ENCODE measurements at regions not wholly inside any gene's neighbourhood (a gene's known extent, or its start where the extent isn't known, plus 50 kb on each side); places are given as distances from the start of the nearest gene placed in this dataset.
"Not testable (repeated sequence)": the region's sequence is repeated elsewhere in the genome, so short reads cannot be mapped to it uniquely, and the experiment has no call there.

GRCh38 chr7:96829121-96829520, 119.5 kb upstream of the SEM1 start:
- not testable (repeated sequence) for DNase-seq

- DNase-seq = no peak
These were observed 121.8 kb upstream of the SEM1 start for GRCh38 chr7:96831446-96831845.

GRCh38 chr7:96832092-96832662, 122.5 kb upstream of the SEM1 start:
- no peak for DNase-seq

GRCh38 chr7:96833676-96834453, 124.2 kb upstream of the SEM1 start:
- no peak for DNase-seq

GRCh38 chr7:96836456-96836855, 126.8 kb upstream of the SEM1 start:
- DNase-seq = no peak

GRCh38 chr7:96837593-96837992, 127.9 kb upstream of the SEM1 start:
- DNase-seq = peak in 1 of 2 experiments; percentile 8

- DNase-seq = no peak
These were observed 128.8 kb upstream of the SEM1 start for GRCh38 chr7:96838481-96838880.

- no peak for DNase-seq
These were observed 145.5 kb upstream of the SEM1 start for GRCh38 chr7:96855139-96855538.

DNA sequence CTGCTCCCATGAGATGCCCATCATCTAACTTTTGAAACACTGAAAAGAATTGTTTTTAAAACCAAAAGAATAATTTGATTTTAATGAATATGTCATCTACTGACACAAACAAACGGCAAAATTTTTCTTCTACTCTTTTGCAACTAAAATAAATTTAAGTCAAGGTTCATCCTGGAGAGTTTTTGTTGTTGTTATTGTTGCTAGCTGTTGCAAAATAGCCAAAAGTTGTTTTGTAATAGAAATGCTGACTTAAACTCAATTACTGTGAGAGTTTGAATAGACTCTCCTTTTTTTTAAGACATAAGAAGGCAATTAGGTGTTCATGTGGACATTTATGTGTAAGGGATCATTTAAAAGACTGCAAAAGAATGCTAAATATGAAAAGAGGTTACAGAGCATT, 146.0 kb upstream of the SEM1 start:
- no peak for DNase-seq

DNA sequence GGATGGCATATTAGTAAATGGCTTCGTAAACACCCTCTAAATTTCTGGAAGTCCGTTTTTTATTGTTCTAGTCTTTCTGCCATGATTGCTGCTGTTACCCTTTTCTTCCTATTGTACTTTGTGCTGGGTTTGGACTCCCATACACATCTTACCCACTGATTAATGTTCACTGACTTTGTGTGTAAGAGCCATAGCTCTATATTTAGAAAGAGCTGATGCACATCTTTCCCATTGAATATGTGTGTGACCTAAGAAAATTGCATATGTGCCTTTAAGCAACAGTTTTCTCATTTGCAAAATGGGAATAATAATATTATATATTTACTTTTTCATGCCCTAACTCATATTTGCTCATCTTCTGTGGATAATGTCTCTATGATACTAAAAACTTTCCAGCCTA, 135.8 kb upstream of the DLX6 start:
- no peak for DNase-seq

GRCh38 chr7:96870185-96870584, 135.2 kb upstream of the DLX6 start:
- DNase-seq = no peak

GRCh38 chr7:96870934-96871333, 134.4 kb upstream of the DLX6 start:
- DNase-seq = no peak

GRCh38 chr7:96887426-96887825, 117.9 kb upstream of the DLX6 start:
- DNase-seq = no peak

DNA sequence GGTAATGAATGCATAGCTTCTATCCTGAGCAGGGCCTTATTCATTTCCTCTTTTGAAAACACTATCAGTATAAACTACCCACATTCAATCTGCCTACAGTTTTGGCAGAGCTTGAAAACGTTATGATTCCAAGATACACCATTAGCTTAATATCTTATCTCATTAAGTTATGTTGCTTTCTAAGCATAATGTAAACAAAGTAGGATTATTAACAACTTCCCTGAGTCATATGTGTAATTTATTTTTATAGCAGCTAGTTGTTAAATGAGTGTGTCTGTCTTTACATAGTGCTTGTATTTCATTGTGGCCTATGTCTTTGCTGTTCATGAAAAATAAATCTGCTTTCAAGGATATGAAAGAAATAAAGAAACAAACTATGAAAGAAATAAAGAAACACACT, 106.2 kb upstream of the DLX6 start:
- no peak for DNase-seq

GRCh38 chr7:96901822-96902445, 103.4 kb upstream of the DLX6 start:
- no peak for DNase-seq

- DNase-seq = no peak
These were observed 101.4 kb upstream of the DLX6 start for GRCh38 chr7:96903906-96904305.

GRCh38 chr7:96910486-96910885, 94.9 kb upstream of the DLX6 start:
- DNase-seq = peak in 1 of 2 experiments; percentile 6

- DNase-seq = no peak
These were observed 90.3 kb upstream of the DLX6 start for GRCh38 chr7:96915029-96915428.

- no peak for DNase-seq
These were observed 85.3 kb upstream of the DLX6 start for GRCh38 chr7:96920064-96920463.

- no peak for DNase-seq
These were observed 84.6 kb upstream of the DLX6 start for GRCh38 chr7:96920713-96921112.

DNA sequence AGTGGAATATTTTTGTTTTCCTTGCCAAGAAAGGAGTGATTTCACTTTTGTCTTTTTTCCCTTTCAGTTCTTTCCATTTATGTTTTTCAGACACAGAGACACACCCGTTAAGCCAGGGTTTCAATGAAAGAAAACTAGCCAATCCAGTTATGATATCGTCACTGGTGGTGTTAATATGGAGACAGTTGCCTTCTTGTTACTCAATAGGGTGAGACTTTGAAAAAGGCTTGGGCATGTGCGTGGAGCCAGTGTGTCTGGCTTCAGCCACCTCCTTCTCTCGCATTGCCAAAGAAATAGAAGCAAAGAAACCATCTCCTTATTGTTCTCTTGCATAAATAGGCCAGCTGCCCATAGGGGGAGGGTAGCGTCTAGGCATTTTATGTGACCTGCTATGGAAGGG, 84.1 kb upstream of the DLX6 start:
- DNase-seq = no peak

DNA sequence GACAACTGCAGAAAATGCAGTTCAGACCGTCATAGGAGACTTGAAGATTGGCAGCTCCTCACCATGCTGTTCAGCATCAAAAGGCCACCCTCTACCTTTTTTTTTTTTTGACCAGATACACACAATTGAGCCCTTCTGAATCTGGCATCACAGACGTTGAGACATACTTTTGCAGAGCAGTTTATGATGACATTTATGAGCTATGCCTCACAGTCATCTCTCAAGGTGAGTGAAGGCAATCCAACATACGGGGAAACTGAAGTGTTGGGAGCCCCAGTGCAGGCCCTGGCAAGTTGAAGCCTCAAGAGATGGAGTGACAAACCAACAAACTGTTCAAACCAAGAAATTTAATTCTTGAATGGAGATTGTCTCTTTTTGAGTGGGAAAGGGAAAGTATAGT, 83.6 kb upstream of the DLX6 start:
- DNase-seq = no peak

DNA sequence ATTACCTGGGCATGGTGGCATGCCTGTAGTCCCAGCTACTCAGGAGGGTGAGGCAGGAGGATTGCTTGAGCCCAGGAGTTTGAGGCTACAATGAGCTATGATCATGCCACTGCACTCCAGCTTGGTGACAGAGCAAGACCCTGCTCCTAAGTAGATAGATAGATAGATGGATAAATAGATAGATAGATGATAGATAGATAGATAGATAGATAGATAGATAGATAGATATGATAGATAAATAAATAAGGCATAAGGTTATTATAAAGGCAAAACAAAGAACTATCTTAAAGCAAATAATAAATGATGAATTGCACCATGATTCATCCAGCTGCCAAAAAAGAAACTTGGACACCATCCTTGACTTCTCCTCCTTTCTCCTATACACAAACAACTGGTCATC, 82.0 kb upstream of the DLX6 start:
- DNase-seq = not testable (repeated sequence)

DNA sequence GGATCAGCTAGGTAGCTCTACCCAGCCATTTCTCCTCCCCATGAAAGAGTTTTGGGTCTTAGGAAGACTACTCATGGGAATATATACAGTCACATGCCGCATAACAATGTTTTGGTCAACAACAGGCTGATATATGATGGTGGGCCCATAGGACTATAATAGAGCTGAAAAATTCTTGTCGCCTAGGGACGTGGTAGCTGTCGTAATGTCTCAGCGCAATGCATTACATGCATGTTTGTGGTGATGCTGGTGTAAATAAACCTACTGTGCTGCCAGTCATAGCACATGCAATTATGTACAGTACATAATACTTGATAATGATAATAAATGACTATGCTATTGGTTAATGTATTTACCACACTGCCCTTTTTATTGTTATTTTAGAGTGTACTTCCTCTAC, 78.2 kb upstream of the DLX6 start:
- no peak for DNase-seq

Data from AML-193 (cell line).